Parathyroid adenoma (tissue), 2 donors: ENCODE measurements at regions not wholly inside any gene's neighbourhood (a gene's known extent, or its start where the extent isn't known, plus 50 kb on each side); places are given as distances from the start of the nearest gene placed in this dataset.

Experiments used
- H2AFZ ChIP-seq: fragments of 300-600 bp; sonication (generic); one replicate; pipeline ENCODE4 v1.7.0; 2017; ENCODE audit warnings: antibody characterized with exemption, mild to moderate bottlenecking
- H3K27ac ChIP-seq: fragments of 300-600 bp; sonication (generic); one replicate; pipeline ENCODE4 v1.7.0; 2017
- H3K27me3 ChIP-seq: fragments of 300-600 bp; sonication (generic); one replicate; pipeline ENCODE4 v1.7.0; 2017; ENCODE audit warnings: low read length; ENCODE audit not compliant: control insufficient read depth, insufficient read depth
- H3K36me3 ChIP-seq: fragments of 300-600 bp; sonication (generic); one replicate; pipeline ENCODE4 v1.7.0; 2017; ENCODE audit warnings: low read length; ENCODE audit not compliant: control insufficient read depth, insufficient read depth
- H3K4me1 ChIP-seq: fragments of 300-600 bp; sonication (generic); one replicate; pipeline ENCODE4 v1.7.0; 2017; ENCODE audit warnings: control low read depth
- H3K4me2 ChIP-seq: fragments of 300-600 bp; sonication (generic); one replicate; pipeline ENCODE4 v1.7.0; 2017; ENCODE audit warnings: low read length
- H3K4me3 ChIP-seq: fragments of 300-600 bp; sonication (generic); one replicate; pipeline ENCODE4 v1.7.0; 2017; ENCODE audit warnings: low read depth, low read length
- H3K79me2 ChIP-seq: fragments of 300-600 bp; sonication (generic); one replicate; pipeline ENCODE4 v1.7.0; 2017; ENCODE audit warnings: control low read depth
- H3K9ac ChIP-seq: fragments of 300-600 bp; sonication (generic); one replicate; pipeline ENCODE4 v1.7.0; 2017; ENCODE audit warnings: mild to moderate bottlenecking
- H3K9me3 ChIP-seq: fragments of 300-600 bp; sonication (generic); one replicate; pipeline ENCODE4 v1.7.0; 2017; ENCODE audit warnings: low read length; ENCODE audit not compliant: control insufficient read depth
- TF ChIP-seq, protein P1 (sequence below): fragments of 300-600 bp; sonication (generic); IDR thresholded peaks from one replicate; pipeline ENCODE4 v1.7.0; 2017; ENCODE audit warnings: antibody characterized with exemption, mild to moderate bottlenecking
- donor health status: primary hyperparathyroidism.

DNA sequence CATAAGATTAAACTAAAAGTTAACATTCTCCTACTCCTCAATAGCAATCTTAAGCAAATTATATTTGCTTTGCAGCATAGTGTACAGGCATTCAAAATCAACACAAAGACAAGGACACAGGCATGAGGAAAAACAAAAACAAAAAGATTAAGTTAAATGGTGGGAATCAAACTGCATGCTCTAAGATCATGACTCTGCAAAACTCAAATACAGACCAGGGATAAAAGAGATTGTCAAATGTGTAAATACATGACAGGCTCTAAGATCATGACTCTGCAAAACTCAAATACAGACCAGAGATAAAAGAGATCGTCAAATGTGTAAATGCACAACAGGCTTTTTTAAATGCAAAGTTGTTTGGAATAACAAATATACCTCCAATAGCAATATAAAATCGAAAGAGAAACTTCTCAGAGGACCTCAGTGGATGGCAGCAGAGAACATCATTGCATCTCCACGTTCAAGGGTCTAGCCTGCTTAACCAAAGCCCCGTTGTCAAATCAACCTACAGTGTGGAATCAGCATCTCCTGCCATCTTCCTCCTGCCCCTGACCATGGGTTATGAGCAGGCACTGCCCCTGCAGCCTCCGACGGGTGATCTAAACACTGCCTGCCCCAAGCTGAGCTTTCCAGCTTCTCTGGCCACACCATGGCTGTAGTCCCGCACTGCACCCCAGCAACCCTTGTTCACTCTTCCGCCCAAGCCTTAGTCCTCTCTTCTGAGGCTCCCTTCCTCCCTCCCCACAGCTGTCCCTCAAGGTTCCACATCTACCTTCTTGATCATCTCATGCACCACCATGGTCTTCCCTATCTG lies 446.1 kb downstream of the SOX9 start:
- Histone ChIP-seq H3K36me3 (no peaks in the 10 kb centered on the region), H3K27me3 (peaks cover 3% of the 10 kb centered on the region), H3K9me3 (no peaks in the 10 kb centered on the region), H3K79me2 (no peaks in the 10 kb centered on the region), H3K4me2 (no peak overlapping the region), H3K9ac (no peak overlapping the region), H3K27ac (no peak overlapping the region), H2AFZ (no peak overlapping the region), H3K4me1 (no peaks in the 10 kb centered on the region), H3K4me3 (no peak overlapping the region)
- TF ChIP-seq, protein P1, sequence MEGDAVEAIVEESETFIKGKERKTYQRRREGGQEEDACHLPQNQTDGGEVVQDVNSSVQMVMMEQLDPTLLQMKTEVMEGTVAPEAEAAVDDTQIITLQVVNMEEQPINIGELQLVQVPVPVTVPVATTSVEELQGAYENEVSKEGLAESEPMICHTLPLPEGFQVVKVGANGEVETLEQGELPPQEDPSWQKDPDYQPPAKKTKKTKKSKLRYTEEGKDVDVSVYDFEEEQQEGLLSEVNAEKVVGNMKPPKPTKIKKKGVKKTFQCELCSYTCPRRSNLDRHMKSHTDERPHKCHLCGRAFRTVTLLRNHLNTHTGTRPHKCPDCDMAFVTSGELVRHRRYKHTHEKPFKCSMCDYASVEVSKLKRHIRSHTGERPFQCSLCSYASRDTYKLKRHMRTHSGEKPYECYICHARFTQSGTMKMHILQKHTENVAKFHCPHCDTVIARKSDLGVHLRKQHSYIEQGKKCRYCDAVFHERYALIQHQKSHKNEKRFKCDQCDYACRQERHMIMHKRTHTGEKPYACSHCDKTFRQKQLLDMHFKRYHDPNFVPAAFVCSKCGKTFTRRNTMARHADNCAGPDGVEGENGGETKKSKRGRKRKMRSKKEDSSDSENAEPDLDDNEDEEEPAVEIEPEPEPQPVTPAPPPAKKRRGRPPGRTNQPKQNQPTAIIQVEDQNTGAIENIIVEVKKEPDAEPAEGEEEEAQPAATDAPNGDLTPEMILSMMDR = no peak

DNA sequence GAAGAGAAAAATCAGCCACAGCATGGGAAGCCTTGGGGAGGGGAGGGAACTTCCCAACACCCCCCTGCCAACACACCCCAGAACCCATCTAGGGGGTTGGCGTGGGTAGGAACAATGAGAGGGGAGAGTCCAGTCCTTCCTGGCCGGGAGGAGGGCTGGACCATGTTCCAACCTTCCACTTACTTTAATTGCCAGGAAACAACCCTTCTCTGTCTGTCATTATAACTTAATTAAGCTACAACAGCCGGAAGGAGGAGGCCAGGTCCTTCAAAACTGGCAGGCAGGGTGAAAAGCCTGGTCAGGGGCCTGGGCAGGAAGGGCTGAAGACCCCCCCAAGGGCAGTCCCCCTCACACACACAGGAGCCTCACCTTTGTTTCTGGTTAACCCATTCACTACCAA lies 447.0 kb downstream of the SOX9 start:
- H3K4me1 ChIP-seq = no peaks in the 10 kb centered on the region

DNA sequence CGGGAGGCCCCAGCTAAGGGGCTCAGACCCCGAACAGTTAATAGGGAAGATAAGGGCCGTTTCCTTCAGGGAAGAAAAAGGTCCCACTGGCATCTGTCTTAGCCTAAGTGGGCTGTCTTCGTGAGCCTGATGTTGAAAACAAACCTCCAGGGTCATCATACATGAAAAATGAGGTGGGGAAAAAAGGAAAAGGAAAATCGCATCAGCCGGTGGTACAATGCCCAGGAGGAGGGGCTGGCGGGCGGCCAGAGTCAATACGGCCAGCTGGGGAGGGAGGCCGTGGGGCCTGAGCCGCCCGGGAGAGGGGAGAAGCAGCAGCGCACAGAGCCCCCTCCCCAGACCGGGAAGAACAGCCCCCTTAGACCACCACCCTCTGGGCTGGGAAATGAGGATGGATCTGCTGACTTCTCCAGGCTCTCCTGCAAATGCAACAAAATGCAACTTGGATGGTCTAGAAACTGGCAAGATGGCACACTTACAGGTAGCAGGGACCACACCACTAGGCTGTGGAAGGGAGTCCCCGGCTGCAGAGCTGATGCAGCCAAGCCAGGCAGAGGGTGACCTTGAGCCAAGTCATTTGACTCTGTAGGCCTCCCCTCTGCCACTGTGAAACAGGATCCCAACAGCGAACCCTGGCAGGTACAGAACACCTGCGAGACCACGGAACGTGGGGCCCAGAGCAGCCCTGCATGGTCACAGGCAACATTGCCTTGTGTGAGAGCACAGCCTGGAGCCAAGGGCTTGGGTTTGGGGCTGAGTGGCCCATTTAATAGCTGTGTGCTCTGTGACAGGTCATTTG lies 448.5 kb downstream of the SOX9 start:
- Histone ChIP-seq H2AFZ (no peak overlapping the region), H3K4me2 (no peak overlapping the region), H3K27ac (no peak overlapping the region), H3K36me3 (no peaks in the 10 kb centered on the region), H3K79me2 (no peaks in the 10 kb centered on the region), H3K9ac (no peak overlapping the region), H3K9me3 (no peaks in the 10 kb centered on the region), H3K27me3 (peaks cover 3% of the 10 kb centered on the region), H3K4me3 (no peak overlapping the region), H3K4me1 (no peaks in the 10 kb centered on the region)
- TF ChIP-seq, protein P1 = no peak

More for the DNA sequence above, 447.0 kb downstream of the SOX9 start:
- Histone ChIP-seq H3K9me3 (no peaks in the 10 kb centered on the region), H3K9ac (no peak overlapping the region), H3K4me3 (no peak overlapping the region), H2AFZ (no peak overlapping the region), H3K27me3 (peaks cover 3% of the 10 kb centered on the region), H3K27ac (no peak overlapping the region), H3K79me2 (no peaks in the 10 kb centered on the region), H3K4me2 (no peak overlapping the region), H3K36me3 (no peaks in the 10 kb centered on the region)
- TF ChIP-seq, protein P1 = no peak

DNA sequence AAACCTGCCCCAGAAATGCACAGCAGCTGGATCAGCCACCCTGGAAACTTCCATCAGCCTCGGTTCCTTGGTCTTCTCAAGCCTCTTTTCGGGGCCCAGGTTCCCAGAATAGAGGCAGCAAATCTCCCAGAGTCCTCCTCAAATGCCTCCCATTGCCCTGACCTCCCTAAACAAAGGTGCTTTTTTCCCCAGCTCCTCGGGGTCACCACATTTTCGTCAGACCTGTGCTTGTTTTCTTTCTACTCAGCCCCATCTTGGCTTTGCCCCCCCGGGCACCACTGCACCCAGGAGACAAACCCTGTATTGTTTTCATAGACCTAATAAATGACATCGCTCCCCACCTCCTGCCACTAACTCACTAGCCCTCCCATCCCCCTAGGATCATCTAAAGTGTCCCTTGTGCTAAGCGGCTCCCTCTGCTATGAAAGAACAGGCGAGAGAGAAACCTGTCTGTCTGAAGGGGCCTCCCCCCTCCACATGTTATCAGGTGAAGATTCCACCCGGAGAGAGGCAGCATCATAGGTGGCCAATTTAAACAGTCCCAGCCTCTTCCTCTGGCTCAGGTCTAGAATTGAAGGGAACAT lies 451.1 kb downstream of the SOX9 start:
- no peaks in the 10 kb centered on the region for H3K36me3 ChIP-seq
- no peaks in the 10 kb centered on the region for H3K9me3 ChIP-seq
- H3K4me1 ChIP-seq = no peaks in the 10 kb centered on the region
- H3K9ac ChIP-seq = no peak overlapping the region
- no peak overlapping the region for H2AFZ ChIP-seq
- TF ChIP-seq, protein P1 = no peak
- H3K79me2 ChIP-seq = no peaks in the 10 kb centered on the region
- H3K27me3 ChIP-seq = peaks cover 3% of the 10 kb centered on the region
- H3K4me3 ChIP-seq = no peak overlapping the region
- H3K27ac ChIP-seq = no peak overlapping the region
- no peak overlapping the region for H3K4me2 ChIP-seq
